CD4-positive, alpha-beta T cell (primary cell): ENCODE measurements at regions not wholly inside any gene's neighbourhood (a gene's known extent, or its start where the extent isn't known, plus 50 kb on each side); places are given as distances from the start of the nearest gene placed in this dataset.
"Not testable (repeated sequence)": the region's sequence is repeated elsewhere in the genome, so short reads cannot be mapped to it uniquely, and the experiment has no call there.

Experiments
- ATAC-seq: fragments of 200-7000 bp; cut with Tn5 transposase; one replicate; pipeline ENCODE4 v1.10.0; 2022; ENCODE audit warnings: mild to moderate bottlenecking; ENCODE audit not compliant: poor library complexity
- CTCF ChIA-PET: fragments of 350-600 bp; sonication (Branson Sonifier 250); formaldehyde crosslinking; loops from one replicate; lab custom pipeline; 2021; ENCODE audit warnings: antibody characterized with exemption, inconsistent platforms; lab: Charles Lee
- POLR2A ChIA-PET: fragments of 350-600 bp; sonication (Branson Sonifier 250); formaldehyde crosslinking; loops from one replicate; lab custom pipeline; 2021; ENCODE audit warnings: antibody characterized with exemption, inconsistent platforms; lab: Charles Lee
- DNase-seq, 14 experiments: peaks; one replicate each; pipeline ENCODE4 v3.0.0-alpha.2; 2013 to 2020; ENCODE audit warnings: mixed read lengths in 2 of 14
- H3K27ac ChIP-seq, 2 donors: one replicate each; pipeline versions ENCODE4 v1.5.1 to v1.7.0; 2013; ENCODE audit warnings: low read length in 2 of 2, low read depth in 1 of 2, mild to moderate bottlenecking in 1 of 2
- H3K27me3 ChIP-seq, 2 experiments: 1 replicate in 1 of 2; 2 replicates in 1 of 2; pipeline versions ENCODE4 v1.6.1 to v1.7.0; 2013; ENCODE audit warnings: low read length in 2 of 2, control low read depth in 1 of 2, mild to moderate bottlenecking in 1 of 2, moderate library complexity in 1 of 2; ENCODE audit not compliant: insufficient read depth in 2 of 2, control insufficient read depth in 1 of 2
- H3K36me3 ChIP-seq: one replicate; pipeline ENCODE4 v1.6.1; 2013; ENCODE audit warnings: low read length, control low read depth; ENCODE audit not compliant: insufficient read depth
- H3K4me1 ChIP-seq: one replicate; pipeline ENCODE4 v1.6.1; 2013; ENCODE audit warnings: low read length, control low read depth; ENCODE audit not compliant: insufficient read depth
- H3K4me3 ChIP-seq: one replicate; pipeline ENCODE4 v1.5.1; 2013; ENCODE audit warnings: mild to moderate bottlenecking, low read length, moderate library complexity
- H3K9me3 ChIP-seq, 2 experiments: 1 replicate in 1 of 2; 2 replicates in 1 of 2; pipeline versions ENCODE4 v1.6.1 to v1.7.0; 2013; ENCODE audit warnings: low read length in 2 of 2, mild to moderate bottlenecking in 2 of 2, control low read depth in 1 of 2, moderate library complexity in 1 of 2; ENCODE audit not compliant: control insufficient read depth in 1 of 2, insufficient read depth in 1 of 2
- H3K27ac Mint-ChIP-seq: one replicate; pipeline ENCODE4 v1.8.0; 2020; ENCODE audit warnings: mixed read lengths
- H3K27me3 Mint-ChIP-seq: one replicate; pipeline ENCODE4 v1.8.0; 2021; ENCODE audit warnings: mixed read lengths
- H3K36me3 Mint-ChIP-seq: one replicate; pipeline ENCODE4 v1.8.0; 2021; ENCODE audit warnings: low read depth, mixed read lengths
- H3K4me1 Mint-ChIP-seq: one replicate; pipeline ENCODE4 v1.8.0; 2021; ENCODE audit warnings: low read depth, mixed read lengths
- H3K4me3 Mint-ChIP-seq: one replicate; pipeline ENCODE4 v1.8.0; 2020; ENCODE audit warnings: mild to moderate bottlenecking, mixed read lengths
- H3K9me3 Mint-ChIP-seq: one replicate; pipeline ENCODE4 v1.8.0; 2020; ENCODE audit warnings: mixed read lengths
- CTCF ChIP-seq: fragments of 200-600 bp; IDR thresholded peaks from one replicate; pipeline ENCODE4 v1.8.0; 2022; ENCODE audit warnings: antibody characterized with exemption, mild to moderate bottlenecking
- intact Hi-C, 2 experiments: fragments of 100-400 bp; cut with DNase I in 1 of 2; cut with micrococcal nuclease in 1 of 2; formaldehyde crosslinking; loops; one replicate each; pipeline versions ENCODE4 v1.15.1 to v1.9.0; 2023 to 2025; cut with DNase I, micrococcal nuclease

GRCh38 chr2:132033365-132033764, 128.4 kb downstream of the ANKRD30BL start:
- no peak for ATAC-seq
- Mint-ChIP-seq H3K27ac (no peak overlapping the region), H3K4me3 (no peak overlapping the region), H3K4me1 (no peaks in the 10 kb centered on the region), H3K9me3 (no peaks in the 10 kb centered on the region), H3K27me3 (no peaks in the 10 kb centered on the region), H3K36me3 (no peaks in the 10 kb centered on the region)
- peaks cover 0 to 11% of the 10 kb centered on the region in 2 experiments for H3K9me3 ChIP-seq
- H3K4me3 ChIP-seq: no peak overlapping the region
- CTCF ChIA-PET: no interaction called here
- DNase-seq: no peak
- no peak for TF ChIP-seq CTCF
- H3K27ac ChIP-seq: no peak overlapping the region
- H3K36me3 ChIP-seq: no peaks in the 10 kb centered on the region
- peaks cover 17% of the 10 kb centered on the region in 2 experiments for H3K27me3 ChIP-seq
- intact Hi-C loops: no loop called here
- peaks cover 10% of the 10 kb centered on the region for H3K4me1 ChIP-seq
- POLR2A ChIA-PET: no interaction called here

DNA sequence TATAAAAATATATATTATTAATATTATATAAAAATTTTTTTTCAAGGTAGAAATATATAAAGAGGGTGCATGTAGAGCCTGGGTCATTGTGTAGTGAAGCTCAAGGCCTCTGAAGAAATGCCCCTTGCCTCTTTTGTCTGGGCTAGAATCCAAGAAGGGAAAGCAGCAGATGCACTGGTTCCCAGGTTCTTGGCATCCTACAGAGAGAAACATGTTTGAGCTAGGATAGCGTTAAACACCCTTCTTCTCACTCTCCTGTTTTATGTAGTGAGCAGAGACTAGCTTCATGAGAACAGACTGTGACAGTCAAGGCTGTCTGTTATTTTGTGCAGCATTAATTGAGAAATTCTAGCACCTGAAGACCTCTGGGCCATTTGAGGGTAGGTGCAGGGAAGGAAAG, 149.7 kb downstream of the ANKRD30BL start:
- peaks cover 46% of the 10 kb centered on the region for H3K27me3 Mint-ChIP-seq
- H3K27ac ChIP-seq, H3K36me3 ChIP-seq, DNase-seq, H3K4me1 ChIP-seq, H3K4me3 Mint-ChIP-seq, CTCF ChIA-PET, ATAC-seq, H3K9me3 Mint-ChIP-seq, POLR2A ChIA-PET, intact Hi-C loops, H3K4me3 ChIP-seq, H3K36me3 Mint-ChIP-seq, H3K4me1 Mint-ChIP-seq, H3K27ac Mint-ChIP-seq, H3K9me3 ChIP-seq: not testable (repeated sequence)
- peaks cover 9 to 10% of the 10 kb centered on the region in 2 experiments for H3K27me3 ChIP-seq

DNA sequence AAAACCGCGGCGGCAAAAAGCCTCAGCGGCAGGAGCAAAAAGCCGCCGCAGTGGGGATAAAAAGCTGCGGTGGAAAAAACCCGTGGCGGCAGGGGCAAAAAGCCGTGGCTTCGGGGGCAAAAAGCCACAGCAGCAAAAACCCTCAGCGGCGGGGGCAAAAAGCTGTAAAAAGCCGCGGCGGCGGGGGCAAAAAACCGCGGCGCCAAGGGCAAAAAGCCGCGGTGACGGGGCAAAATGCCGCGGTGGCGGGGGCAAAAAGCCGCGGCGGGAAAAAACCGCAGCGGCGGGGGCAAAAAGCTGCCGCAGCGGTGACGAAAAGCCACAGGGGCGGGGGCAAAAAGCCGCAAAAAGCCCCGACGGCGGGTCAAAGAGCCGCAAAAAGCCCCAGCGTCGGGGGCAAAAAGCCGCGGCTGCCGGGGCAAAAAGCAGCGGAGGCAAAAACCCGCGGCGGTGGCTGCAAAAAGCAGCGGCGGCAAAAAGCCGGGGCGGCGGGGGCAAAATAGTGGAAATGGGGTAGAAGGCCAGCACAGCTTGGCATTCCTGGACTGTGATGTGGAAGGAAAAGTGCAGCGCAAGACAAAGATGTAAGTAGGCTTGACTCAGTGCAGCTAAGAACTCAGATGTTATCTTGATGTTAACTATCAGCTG, 151.8 kb downstream of the ANKRD30BL start:
- Mint-ChIP-seq H3K9me3 (no peaks in the 10 kb centered on the region), H3K4me1 (no peaks in the 10 kb centered on the region), H3K36me3 (no peaks in the 10 kb centered on the region), H3K27ac (no peak overlapping the region), H3K4me3 (no peak overlapping the region), H3K27me3 (peaks cover 58% of the 10 kb centered on the region)
- peak in 2 of 14 experiments; percentile 0 to 4 for DNase-seq
- TF ChIP-seq CTCF: no peak
- CTCF ChIA-PET: no interaction called here
- peaks cover 9 to 10% of the 10 kb centered on the region in 2 experiments for H3K27me3 ChIP-seq
- H3K4me1 ChIP-seq: no peaks in the 10 kb centered on the region
- no peak overlapping the region for H3K27ac ChIP-seq
- intact Hi-C loops: no loop called here
- H3K36me3 ChIP-seq: no peaks in the 10 kb centered on the region
- peaks cover 0 to 9% of the 10 kb centered on the region in 2 experiments for H3K9me3 ChIP-seq
- H3K4me3 ChIP-seq: no peak overlapping the region
- POLR2A ChIA-PET: no interaction called here
- ATAC-seq: no peak
